ENCODE measurements at regions not wholly inside any gene's neighbourhood (a gene's known extent, or its start where the extent isn't known, plus 50 kb on each side); places are given as distances from the start of the nearest gene placed in this dataset.

DNA sequence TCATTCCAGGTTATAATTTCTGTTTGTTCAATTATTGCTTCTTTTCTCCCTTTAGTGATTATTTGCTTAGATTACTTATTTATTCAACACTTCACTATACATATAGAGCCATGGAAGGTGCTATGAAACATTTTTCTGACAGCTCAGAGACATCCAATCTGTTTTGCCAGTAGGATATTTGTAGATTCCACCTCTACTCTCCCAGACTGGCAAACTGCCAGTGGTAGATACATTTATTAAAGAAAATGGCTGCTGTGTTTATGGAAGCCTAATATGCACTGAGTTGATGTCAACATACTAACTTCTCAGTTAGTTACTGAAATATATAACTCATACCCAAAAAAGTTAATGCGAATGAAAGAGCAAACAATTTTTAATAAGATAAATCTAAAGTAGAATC lies 348.6 kb downstream of the TRAM1L1 start:
- DNase-seq (ENCODE audit: extremely low spot score), result no peak
- TF ChIP-seq CTCF (IDR thresholded peaks at IDR 0.05; ENCODE audit: control extremely low read depth, extremely low read depth, low read depth, missing control alignments), result no peak
- CTCF ChIA-PET, result no interaction called here
- POLR2A ChIA-PET, result no interaction called here

- CTCF ChIA-PET, result interaction anchor here (1.1 kb wide), 1 partner anchor 8 kb away, joined by 4 read pairs; no protein-coding TSS in a partner anchor
- no peak for TF ChIP-seq CTCF (IDR thresholded peaks at IDR 0.05; ENCODE audit: control extremely low read depth, extremely low read depth, low read depth, missing control alignments)
- DNase-seq (ENCODE audit: extremely low spot score), result no peak
- POLR2A ChIA-PET, result no interaction called here
Measured at GRCh38 chr4:116734178-116734577, 351.2 kb downstream of the TRAM1L1 start.

GRCh38 chr4:116733370-116733769 lies 352.0 kb downstream of the TRAM1L1 start:
- no peak for DNase-seq (ENCODE audit: extremely low spot score)
- ChIA-PET CTCF (interaction anchor here (0.7 to 1.0 kb wide), 2 partner anchors 9 to 15 kb away, joined by 3 to 4 read pairs; no protein-coding TSS in a partner anchor), POLR2A (no interaction called here)
- no peak for TF ChIP-seq CTCF (IDR thresholded peaks at IDR 0.05; ENCODE audit: control extremely low read depth, extremely low read depth, low read depth, missing control alignments)

DNA sequence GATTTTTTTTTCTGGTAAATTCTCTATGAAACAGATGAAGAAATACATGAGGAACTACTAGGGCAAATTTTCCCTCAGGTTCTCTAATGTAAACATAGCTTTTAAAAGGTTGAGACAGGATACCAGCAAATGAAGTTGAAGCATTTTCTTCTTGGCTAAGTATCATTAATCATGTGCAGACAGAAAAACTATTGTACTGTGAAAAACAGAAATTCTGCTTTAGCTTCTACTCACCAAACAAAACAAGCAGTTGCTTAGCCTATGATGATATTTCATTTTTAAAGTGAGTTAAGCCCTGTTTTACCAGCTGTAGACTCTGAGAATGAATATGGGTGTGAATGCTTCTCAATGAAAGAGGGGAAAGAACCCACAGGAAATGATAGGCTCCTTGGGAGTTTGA lies 358.9 kb downstream of the TRAM1L1 start:
- POLR2A ChIA-PET, result no interaction called here
- CTCF ChIA-PET, result interaction anchor here (0.7 to 1.9 kb wide), 5 partner anchors 8 to 195 kb away, joined by 3 to 5 read pairs (median 3); no protein-coding TSS in a partner anchor

GRCh38 chr4:116724249-116724648 lies 361.1 kb downstream of the TRAM1L1 start:
- ChIA-PET POLR2A (no interaction called here), CTCF (interaction anchor here (1.3 kb wide), 1 partner anchor 9 kb away, joined by 4 read pairs; no protein-coding TSS in a partner anchor)
- no peak for TF ChIP-seq CTCF (IDR thresholded peaks at IDR 0.05; ENCODE audit: control extremely low read depth, extremely low read depth, low read depth, missing control alignments)
- no peak for DNase-seq (ENCODE audit: extremely low spot score)

More for the DNA sequence above, 358.9 kb downstream of the TRAM1L1 start:
- TF ChIP-seq CTCF (IDR thresholded peaks at IDR 0.05; ENCODE audit: control extremely low read depth, extremely low read depth, low read depth, missing control alignments), result no peak
- no peak for DNase-seq (ENCODE audit: extremely low spot score)

- CTCF ChIA-PET, result interaction anchor here (1.0 to 1.6 kb wide), 2 partner anchors 15 to 22 kb away, joined by 3 to 6 read pairs; no protein-coding TSS in a partner anchor
- no peak for DNase-seq (ENCODE audit: extremely low spot score)
Measured at GRCh38 chr4:116705466-116705865, 379.9 kb downstream of the TRAM1L1 start.

More at GRCh38 chr4:116705466-116705865, 379.9 kb downstream of the TRAM1L1 start:
- no peak for TF ChIP-seq CTCF (IDR thresholded peaks at IDR 0.05; ENCODE audit: control extremely low read depth, extremely low read depth, low read depth, missing control alignments)
- POLR2A ChIA-PET, result no interaction called here

All from GM10248 (cell line).